Stimulated activated CD4-positive, alpha-beta T cell treated with anti-CD3 and anti-CD28 coated beads, TNF-alpha, amount 100 ng/mL, for 1 hour (primary cell): ENCODE measurements at regions not wholly inside any gene's neighbourhood (a gene's known extent, or its start where the extent isn't known, plus 50 kb on each side); places are given as distances from the start of the nearest gene placed in this dataset.
"Not testable (repeated sequence)": the region's sequence is repeated elsewhere in the genome, so short reads cannot be mapped to it uniquely, and the experiment has no call there.

Experiments used
- DNase-seq, 3 donors: peaks; one replicate each; pipeline ENCODE4 v3.0.0-alpha.2; 2020; ENCODE audit warnings: low read depth in 3 of 3, low spot score in 1 of 3

DNA sequence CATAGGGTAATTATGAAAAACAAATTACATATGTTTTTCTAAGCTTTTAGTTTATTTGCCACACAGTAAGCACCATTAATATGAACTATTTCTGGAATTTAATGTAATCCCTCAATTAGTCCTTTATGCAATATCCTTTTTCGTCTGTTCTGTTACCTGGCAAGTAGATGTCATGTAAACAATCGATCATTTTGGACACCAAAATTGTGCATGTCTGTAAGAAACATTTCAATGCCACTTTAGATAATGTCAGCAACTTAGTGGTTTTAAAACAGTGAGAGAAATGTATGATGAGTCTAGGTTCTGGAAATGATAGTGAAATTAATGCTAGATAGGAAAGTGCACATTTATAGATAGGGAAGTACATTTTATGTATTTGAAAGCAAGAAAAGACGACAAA, 986.6 kb downstream of the ZPLD1 start:
- DNase-seq: no peak

DNA sequence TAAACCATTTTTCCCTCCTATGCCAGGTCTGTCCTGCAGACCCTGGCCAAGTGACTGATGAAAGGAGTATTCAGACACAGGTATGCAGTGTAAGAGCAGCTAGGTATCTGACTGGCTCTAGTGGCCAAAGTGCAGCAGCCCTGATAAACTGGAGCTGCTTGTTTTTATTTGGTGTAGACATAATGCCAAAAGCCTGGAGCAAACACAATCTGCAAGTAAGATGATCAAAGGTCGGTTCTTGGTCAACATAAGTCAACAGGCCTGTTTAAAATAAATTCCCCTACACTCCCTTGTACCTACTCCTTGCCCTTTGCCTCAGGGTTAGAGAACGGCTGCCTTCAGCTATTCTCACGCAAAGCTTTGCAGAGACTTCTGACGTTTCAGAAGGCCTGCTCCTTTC, 1003.1 kb downstream of the ZPLD1 start:
- DNase-seq: no peak

DNA sequence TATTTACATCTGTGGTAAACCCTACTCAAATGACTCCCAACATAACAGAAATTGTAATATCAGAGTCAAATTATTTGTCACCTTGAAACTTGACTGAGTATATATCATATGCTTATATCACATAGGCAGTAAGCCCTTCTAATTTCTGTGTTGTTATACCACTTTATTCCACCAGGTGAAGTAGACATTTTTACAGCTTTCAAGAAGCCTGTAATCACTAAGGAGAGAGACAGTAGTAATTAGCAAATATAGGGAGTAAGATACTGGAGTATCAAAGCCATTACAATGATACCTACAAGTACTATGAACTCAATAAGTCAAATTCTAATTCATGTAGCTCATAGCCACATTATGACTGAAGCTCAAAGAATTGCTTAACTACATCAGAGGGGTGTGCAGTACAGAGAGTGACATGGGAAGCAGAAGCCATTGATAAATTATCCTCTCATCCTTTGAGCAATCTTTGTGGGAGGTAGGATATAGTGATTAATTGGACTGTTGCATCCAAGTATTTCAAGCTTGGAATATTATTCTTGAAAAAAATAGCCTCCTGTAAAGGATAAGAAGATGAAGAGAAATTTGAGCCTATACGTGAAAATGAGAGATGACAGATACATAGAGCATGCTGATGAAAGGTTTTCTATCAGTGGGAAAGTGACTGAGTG, 1005.9 kb downstream of the ZPLD1 start:
- DNase-seq: no peak

DNA sequence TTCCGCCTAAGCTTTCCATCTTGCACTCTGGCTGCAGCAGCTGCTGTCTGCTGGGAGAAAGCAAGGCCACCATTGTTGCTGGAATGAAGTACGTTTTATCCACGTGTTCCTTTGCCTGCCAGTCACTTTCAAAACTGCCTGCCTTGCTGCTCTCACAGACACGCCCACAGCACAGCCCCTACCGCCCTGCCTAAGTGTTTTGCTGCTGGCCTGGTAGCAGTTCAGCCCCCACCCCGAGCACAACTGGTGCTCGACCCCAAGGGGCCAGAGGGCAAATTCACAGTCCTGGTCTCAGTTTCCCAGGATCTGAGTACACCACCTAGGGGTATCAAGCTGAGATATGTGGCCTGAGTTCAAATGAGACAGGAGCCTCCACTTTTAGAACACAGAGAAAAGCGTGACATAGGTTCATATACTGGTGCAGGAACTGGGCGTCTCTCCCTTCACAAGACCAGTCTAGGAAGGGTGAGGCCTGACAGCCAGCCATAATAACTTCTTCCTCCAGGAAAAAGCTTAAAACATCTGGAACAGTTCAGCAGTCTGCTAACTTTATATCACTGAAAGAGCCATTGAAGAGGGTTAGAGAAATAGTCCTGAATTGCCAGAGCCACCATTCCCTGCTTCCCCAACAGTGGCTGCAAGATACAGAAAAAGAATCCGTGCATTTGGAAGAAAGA, 1012.3 kb downstream of the ZPLD1 start:
- no peak for DNase-seq

DNA sequence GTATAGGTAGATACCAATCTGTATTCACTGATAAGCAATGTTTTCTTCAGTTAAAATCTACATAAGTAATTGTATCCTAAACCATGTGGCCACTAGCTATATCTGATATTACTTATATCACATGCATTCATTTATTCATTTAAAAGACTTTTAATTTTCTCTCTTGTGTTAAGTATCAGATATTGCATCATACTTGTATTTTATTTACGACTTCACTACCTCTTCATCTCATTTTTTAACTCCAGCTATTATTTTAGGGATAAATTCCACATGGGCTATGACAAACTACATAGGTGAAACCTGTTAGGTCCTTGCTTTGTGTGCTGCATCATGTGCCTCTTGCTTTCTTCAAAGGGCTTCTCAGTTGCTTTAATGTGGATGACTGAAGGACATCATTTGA, 1018.3 kb downstream of the ZPLD1 start:
- DNase-seq: no peak

DNA sequence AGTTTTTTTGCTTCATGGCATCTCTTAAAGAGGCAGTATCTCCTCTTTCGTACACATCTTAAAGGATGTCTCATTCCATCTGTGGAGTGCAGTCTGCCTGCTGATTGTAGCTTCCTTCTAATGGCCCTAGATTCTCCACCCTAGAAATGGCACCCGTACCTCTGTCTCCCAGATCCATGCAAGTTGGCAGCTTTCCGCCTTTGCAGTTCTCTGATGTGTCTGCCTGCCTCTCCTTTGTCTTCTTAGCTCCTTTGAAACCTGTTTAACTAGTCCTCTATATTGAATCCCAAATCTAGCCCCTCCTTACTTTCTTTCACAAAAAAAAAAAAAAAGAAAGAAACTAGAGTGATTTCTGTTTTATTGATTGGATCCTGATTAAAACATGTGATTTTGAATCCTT, 1025.0 kb downstream of the ZPLD1 start:
- no peak for DNase-seq

DNA sequence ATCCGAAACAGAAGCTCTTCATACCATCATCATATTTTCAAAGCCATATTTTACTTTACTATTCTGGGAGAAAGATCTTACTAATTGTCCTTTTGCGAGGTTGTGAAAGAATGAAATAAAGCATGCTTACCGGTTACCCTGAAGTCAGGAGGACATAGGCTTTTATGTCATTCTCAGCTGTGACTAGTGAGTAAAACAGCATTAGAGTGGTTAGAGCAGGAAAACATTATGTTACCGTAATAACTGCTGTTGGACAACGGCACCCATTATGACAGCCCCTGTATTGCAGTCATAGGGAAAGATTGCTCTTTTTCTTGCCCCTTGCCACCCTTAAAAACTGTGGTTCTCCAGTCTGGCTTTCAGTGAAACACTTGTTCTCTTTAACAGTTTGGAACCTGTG, 1035.7 kb downstream of the ZPLD1 start:
- DNase-seq: no peak

DNA sequence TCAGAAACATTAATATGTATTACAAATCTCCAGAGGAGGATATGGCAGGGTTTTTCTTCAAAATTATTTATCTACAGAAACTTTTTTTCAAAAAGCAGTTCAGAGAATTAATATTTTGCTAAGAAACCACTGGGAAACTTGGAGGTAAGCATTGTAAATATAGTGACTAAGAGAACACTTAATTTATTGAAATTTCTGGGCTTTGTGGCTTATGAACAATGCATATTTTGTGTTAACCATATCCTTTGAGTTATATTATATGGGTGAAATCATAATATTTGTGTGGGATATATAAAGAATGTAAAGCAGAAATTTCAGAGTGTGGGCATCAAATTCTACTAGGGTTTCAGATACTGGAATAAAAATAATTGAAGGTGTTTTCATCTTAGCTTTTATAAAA, 1059.2 kb downstream of the ZPLD1 start:
- DNase-seq: no peak

DNA sequence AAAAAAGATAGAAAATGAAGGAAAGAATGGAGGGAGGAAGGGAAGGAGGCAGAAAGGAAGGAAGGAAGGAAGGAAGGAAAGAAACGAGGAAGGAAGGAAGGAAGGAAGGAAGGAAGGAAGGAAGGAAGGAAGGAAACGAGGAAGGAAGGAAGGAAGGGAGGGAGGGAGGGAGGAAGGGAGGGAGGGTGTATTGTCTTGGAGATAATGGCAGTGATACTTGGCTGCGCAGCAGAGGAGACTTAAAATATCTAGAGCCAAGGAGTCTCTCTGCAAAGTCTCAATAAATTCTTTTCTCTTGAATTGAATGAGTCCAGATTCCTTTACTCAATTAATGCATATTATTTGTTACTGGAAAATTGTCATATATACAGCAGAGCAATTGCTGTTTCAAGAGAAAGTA, 1059.7 kb downstream of the ZPLD1 start:
- no peak for DNase-seq

DNA sequence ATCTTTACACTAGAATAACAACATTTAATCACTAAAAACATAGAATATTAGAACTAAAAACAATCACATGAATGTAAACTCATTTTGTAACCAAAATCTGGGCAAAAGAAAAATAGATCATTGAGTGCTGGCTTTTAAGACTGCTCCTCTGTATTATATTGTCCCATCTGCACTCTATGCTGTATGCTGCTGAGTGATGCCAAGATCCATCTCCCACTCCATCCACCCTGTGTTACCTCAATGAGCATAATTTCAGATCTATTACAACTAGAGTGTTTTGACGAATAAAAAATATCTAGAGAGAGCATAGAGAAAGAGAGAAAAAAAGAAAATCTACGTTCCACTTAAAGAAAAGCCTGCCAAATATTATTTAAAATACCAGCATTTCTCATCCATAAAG, 1060.4 kb downstream of the ZPLD1 start:
- DNase-seq: no peak

DNA sequence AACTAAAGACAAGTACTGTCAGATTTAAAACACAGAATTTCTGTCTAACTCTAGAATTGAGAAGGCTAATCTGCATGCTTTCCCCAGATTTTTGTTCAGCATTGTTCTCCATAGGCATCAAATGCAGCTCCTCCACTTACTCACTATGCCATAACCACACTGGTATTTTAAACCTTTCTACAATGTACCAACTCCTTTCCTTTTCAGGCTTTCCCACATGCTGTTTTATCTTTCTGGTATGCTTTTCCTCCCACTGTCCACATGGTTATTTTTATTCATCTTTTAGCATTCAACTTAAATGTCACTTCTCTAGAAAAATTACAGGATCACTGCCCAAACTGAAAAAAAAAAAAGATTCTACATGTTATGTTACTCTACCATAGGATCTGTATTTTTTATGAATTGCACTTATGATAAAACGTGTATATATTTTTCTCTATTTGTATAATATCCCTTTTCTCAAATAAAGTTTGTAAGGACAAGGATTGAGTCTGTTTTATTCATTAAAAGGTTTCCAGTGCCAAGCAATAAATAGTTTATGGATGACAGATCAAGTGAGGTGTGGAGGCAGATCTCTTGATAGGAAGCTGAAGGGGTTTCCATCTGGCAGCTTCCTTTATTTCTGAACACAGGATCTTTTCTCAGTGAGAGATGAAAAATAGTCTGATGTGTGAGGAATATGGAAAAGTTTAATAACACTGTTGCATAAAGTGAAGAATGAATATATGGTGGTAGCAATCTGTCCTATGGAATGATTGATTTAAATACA, 1064.5 kb downstream of the ZPLD1 start:
- DNase-seq: no peak

DNA sequence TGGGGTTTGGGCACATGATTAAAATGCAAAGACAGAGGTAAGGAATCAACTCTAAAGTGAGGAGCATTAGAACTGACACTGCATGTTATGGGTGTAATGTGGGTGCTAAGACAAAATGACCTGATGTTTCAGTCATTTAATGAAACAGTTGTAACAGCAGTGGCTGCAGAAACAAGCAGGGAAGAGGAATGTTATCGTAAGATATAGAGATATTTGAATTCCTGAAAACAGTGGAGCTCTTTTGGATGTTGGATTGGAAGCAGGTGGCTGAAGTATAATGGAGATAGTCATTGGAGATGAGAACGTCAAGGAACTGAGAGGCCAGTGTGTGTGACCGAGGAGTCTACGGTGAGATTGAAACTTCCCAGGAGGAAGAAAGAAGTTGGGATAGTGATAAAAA, 1065.2 kb downstream of the ZPLD1 start:
- no peak for DNase-seq

DNA sequence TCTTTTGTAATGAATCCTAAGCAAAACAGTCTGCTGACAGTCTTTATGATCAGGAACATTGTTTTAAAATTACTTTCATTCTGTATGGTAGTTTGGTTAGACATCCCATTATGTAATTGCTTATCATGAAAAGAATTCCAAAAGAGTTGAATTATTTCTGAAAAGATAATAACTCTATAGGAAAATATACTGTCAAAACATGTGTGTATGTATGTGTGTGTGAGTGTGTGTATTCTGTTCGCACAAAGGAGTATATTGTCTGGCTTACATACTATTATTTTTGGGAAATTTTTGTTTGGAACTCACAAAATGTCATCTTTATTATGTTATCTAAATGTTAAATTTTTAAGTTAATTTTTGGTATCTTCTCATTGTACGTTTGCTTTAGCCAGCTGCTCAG, 1075.9 kb downstream of the ZPLD1 start:
- DNase-seq: no peak

DNA sequence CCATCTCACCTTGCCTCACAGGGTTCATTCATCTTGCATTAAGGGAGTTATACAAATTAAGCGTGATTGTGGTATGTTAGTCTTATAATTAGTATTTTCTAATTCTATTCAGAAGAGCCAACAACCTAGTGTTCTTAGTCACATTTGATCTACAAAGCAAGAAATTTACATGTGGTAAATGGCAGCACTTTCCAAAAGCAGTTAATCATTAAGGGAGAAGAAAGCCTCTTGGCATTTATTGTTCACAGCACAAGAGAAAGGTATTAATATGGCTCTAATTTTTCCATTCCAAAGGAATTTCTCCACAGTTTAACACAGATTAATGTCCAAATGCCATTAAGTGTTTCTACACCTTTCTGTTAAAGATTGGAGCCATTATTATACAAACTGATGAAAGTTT, 1077.1 kb downstream of the ZPLD1 start:
- no peak for DNase-seq

DNA sequence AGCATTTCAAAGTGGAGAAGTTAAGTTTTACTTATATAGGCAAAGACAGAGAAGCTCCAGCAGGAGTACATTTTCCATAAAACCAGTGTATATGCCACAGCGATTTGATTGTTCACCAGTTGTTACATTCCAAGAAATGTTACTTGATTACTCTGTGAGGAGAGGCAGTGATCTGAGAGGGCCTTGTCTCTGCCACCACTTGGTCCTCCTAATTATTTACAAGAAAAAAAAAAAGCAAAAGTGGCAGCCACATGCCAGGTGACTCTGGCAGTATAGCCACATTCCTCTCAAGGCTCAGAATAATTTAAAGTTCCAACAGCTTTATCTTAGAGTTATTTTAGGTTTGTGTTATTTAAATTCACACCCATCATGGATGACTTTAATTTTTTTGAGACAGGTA, 1077.8 kb downstream of the ZPLD1 start:
- no peak for DNase-seq

DNA sequence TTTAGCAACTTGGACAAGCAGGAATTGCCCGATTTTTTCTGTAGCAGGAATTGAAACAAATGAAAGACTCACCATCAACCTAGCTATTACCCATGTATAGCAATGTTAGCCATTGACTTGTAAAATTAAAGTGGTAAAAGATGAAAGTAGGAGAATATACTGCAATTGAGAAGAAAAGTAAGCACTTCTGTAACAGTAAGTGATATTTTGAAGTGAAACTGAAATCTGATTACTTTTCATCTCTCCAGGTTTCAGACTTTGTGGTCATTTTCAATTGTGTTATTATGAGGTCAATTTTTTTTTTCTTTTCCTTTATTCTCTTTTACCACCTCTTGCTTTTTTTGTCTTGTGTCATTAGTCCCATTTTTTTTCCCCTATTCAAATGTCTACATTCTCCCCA, 1078.2 kb downstream of the ZPLD1 start:
- DNase-seq: no peak

DNA sequence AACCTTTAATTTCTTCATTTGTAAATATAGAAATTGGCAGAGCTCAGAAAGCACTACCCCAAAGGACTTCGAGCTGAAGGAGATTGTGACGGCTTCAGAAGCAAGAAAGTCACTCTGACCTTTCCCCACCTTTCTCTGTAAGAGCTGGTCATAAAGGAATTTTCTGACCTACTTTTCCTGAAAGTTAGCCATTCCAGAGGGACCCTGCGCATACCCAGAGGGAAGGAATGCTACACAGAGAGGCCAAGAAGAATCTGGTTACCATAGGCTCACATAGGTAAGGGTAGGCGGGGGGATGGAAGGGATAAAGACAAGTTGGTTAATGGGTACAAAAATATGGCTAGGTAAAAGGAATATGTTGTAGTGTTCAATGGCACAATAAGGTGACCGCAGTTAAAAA, 1080.3 kb downstream of the ZPLD1 start:
- no peak for DNase-seq

DNA sequence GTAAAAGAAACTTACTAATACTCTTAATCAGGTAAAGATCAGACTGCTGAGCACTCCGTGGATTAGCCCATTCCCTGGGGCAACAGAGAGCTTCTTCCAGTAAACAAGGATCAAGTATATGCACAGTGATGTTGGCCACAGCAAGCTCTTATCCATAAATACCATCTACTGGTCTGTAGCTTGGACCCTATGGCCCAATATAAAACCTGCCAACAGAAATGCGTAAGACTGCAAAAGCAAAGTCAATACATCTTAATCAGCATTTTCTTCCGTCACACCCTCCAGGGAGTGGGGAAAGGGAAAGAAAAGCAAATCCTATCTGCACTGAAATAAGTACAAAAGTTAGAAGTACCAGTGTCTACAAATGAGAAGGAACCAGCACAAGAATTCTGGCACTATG, 1082.1 kb downstream of the ZPLD1 start:
- DNase-seq: no peak

DNA sequence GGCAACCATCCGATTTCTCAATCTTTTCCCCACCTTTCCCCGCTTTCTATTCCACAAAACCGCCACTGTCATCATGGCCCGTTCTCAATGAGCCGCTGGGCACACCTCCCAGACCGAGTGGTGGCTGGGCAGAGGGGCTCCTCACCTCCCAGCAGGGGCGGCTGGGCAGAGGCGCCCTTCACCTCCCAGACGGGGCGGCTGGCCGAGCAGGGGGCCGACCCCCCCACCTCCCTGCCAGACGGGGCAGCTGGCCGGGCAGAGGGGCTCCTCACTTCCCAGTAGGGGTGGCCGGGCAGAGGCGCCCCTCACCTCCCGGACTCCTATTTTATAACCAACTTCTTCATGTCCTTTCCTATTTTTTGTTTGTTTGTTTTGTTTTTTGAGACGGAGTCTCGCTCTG, 1096.5 kb downstream of the ZPLD1 start:
- DNase-seq: not testable (repeated sequence)

DNA sequence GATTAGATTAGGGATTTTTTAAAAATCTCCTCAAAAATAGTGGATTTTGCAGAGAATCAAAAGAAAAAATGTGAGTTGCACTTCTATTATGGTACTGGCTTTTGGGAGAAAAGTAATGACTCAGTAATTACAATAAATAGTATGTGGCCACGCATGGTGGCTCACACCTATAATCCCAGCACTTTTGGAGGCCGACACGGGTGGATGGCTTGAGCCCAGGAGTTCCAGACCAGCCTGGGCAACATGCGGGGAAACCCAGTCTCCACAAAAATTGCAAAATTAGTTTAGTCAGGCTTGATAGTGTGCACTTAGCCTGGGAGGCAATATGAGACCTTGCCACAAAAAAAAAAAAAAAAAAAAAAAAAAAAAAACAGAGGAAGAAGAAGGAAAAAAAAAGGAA, 1098.2 kb downstream of the ZPLD1 start:
- no peak for DNase-seq

DNA sequence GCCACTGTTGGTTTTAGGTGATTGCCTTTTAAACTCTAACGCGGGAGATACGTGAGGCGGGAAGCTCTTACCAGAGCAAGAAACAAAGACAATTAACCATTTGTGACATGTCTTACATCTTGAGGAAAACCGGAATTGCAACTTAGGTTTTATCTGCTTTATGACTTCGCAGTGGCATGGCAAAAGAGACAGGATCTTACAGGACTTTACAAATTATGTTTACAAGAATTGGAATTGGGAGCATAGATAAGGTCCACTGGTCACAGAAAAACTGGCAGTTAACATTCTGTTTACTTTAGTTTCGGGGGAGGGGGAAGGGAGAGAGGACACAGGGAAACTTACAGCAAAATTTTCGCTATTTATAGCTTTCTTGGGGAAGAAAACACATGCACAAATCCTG, 1119.6 kb downstream of the ZPLD1 start:
- no peak for DNase-seq

DNA sequence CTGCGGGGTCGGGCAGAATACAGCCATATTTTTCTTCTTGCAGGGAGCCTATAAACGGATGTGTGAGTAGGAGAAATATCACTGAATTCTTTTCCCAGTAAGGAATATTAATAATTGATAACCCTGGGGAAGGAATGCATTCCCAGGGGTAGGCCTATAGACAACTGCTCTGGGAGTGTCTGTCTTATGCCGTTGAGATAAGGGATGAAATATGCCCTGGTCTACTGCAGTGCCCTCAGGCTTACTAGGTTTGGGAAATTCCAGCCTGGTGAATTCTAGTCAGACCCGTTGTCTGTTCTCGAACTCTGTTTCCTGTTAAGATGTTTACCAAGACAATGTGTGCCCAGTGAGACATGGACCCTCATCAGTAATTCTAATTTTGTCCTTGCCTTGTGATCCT, 1129.3 kb downstream of the ZPLD1 start:
- not testable (repeated sequence) for DNase-seq

DNA sequence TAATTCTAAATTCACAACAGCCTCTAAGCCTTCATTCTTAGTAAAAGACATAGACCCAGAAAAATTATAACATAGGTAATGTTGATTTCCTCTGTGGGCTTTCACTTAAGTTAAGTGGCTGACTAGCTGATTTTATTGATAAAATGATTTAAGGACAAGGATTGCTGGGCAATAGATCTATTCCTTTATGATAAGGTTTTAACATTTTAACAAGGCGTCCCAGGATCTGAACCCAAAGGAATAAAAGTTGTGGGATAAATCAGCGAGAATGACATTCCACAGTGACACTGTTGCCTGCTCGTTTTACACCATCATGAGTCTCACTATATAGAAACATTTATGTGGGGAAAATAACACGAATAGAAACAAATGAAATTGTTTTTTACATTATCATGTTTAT, 1151.0 kb downstream of the ZPLD1 start:
- DNase-seq: no peak
